ENCODE measurements at regions not wholly inside any gene's neighbourhood (a gene's known extent, or its start where the extent isn't known, plus 50 kb on each side); places are given as distances from the start of the nearest gene placed in this dataset.

DNA sequence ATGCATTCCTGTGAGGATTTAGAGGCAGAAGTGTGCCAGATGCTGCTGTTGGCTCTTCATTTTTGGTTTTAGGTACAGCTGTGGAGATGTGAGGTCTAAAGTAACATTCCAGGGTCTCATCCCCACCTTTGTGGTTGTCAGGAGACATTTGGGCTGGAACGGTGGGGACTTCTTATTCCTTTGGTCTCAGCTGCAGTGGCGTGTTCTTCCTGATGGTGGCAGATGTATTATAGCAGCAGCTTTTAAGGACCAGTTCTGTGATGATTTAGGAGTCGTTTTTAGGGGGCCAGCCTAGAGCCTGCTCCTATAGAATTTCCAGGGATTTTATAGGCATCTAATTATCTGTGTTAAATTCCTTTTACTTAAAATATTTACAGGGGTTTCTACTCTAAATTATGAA, 221.0 kb upstream of the EOMES start:
- Histone ChIP-seq H3K9ac (ENCODE audit: insufficient read depth in 1 of 2, low read length in 2 of 2) (no peak overlapping the region), H3K4me3 (no peak overlapping the region), H3K27ac (ENCODE audit: low read depth in 1 of 2, low read length in 1 of 2) (no peak overlapping the region), H3K27me3 (ENCODE audit: control insufficient read depth in 3 of 3, insufficient read depth in 3 of 3, low read length in 2 of 3) (no peaks in the 10 kb centered on the region), H3K9me3 (ENCODE audit: control insufficient read depth in 4 of 4, insufficient read depth in 3 of 4, low read length in 3 of 4) (no peaks in the 10 kb centered on the region), H3K36me3 (ENCODE audit: control insufficient read depth in 4 of 4, insufficient read depth in 4 of 4, low read length in 4 of 4) (no peaks in the 10 kb centered on the region), H3K4me1 (ENCODE audit: control insufficient read depth in 5 of 5, insufficient read depth in 5 of 5, low read length in 5 of 5) (no peaks in the 10 kb centered on the region)
- TF ChIP-seq CTCF (IDR thresholded peaks at IDR 0.05; ENCODE audit: control extremely low read depth, extremely low read depth) = no peak
- ATAC-seq (ENCODE audit: insufficient read depth, low FRiP score) (no peak), DNase-seq (peak in 2 of 3 donors; percentile 12 to 19)
- 22 to 24% methylated on average over 3 of the region's 3 CpGs for WGBS, 2 donors

GRCh38 chr3:27945229-27945628, 223.1 kb upstream of the EOMES start:
- Histone ChIP-seq H3K27ac (ENCODE audit: low read depth in 1 of 2, low read length in 1 of 2) (no peak overlapping the region), H3K4me3 (no peak overlapping the region), H3K9ac (ENCODE audit: insufficient read depth in 1 of 2, low read length in 2 of 2) (no peak overlapping the region), H3K4me1 (ENCODE audit: control insufficient read depth in 5 of 5, insufficient read depth in 5 of 5, low read length in 5 of 5) (no peaks in the 10 kb centered on the region), H3K36me3 (ENCODE audit: control insufficient read depth in 4 of 4, insufficient read depth in 4 of 4, low read length in 4 of 4) (no peaks in the 10 kb centered on the region), H3K9me3 (ENCODE audit: control insufficient read depth in 4 of 4, insufficient read depth in 3 of 4, low read length in 3 of 4) (peaks cover 0 to 2% (median 0%) of the 10 kb centered on the region in 4 donors), H3K27me3 (ENCODE audit: control insufficient read depth in 3 of 3, insufficient read depth in 3 of 3, low read length in 2 of 3) (no peaks in the 10 kb centered on the region)
- 87 to 95% methylated on average over 4 of the region's 4 CpGs for WGBS, 2 donors
- ATAC-seq (ENCODE audit: insufficient read depth, low FRiP score) (no peak), DNase-seq (no peak)
- TF ChIP-seq CTCF (IDR thresholded peaks at IDR 0.05; ENCODE audit: control extremely low read depth, extremely low read depth) = no peak

GRCh38 chr3:27960133-27960532, 238.0 kb upstream of the EOMES start:
- no peaks in the 10 kb centered on the region for H3K4me1 ChIP-seq (ENCODE audit: control insufficient read depth in 5 of 5, insufficient read depth in 5 of 5, low read length in 5 of 5)
- no peak overlapping the region for H3K9ac ChIP-seq (ENCODE audit: insufficient read depth in 1 of 2, low read length in 2 of 2)
- ATAC-seq (ENCODE audit: insufficient read depth, low FRiP score) = no peak

More at GRCh38 chr3:27960133-27960532, 238.0 kb upstream of the EOMES start:
- Histone ChIP-seq H3K4me3 (no peak overlapping the region), H3K9me3 (ENCODE audit: control insufficient read depth in 4 of 4, insufficient read depth in 3 of 4, low read length in 3 of 4) (no peaks in the 10 kb centered on the region), H3K36me3 (ENCODE audit: control insufficient read depth in 4 of 4, insufficient read depth in 4 of 4, low read length in 4 of 4) (no peaks in the 10 kb centered on the region), H3K27me3 (ENCODE audit: control insufficient read depth in 3 of 3, insufficient read depth in 3 of 3, low read length in 2 of 3) (no peaks in the 10 kb centered on the region), H3K27ac (ENCODE audit: low read depth in 1 of 2, low read length in 1 of 2) (no peak overlapping the region)
- 84 to 90% methylated on average over 2 of the region's 2 CpGs for WGBS, 2 donors
- no peak for TF ChIP-seq CTCF (IDR thresholded peaks at IDR 0.05; ENCODE audit: control extremely low read depth, extremely low read depth)
- no peak for DNase-seq

Data from lung (tissue), 11 donors.